ENCODE measurements at regions not wholly inside any gene's neighbourhood (a gene's known extent, or its start where the extent isn't known, plus 50 kb on each side); places are given as distances from the start of the nearest gene placed in this dataset.

- H2AFZ ChIP-seq (ENCODE audit: low read length), result peak overlapping the region; percentile 55; the same call in 1 of the 2 replicates
- peaks cover 6% of the 10 kb centered on the region for H3K4me1 ChIP-seq (ENCODE audit: insufficient read depth, low read length, severe bottlenecking)
- H3K4me2 ChIP-seq (ENCODE audit: low read length), result no peak overlapping the region
- H4K20me1 ChIP-seq (ENCODE audit: insufficient read depth, low read length), result no peaks in the 10 kb centered on the region
- no peaks in the 10 kb centered on the region for H3K36me3 ChIP-seq (ENCODE audit: insufficient read depth, low read length)
- no peak overlapping the region for H3K9ac ChIP-seq (ENCODE audit: low read length)
- no peaks in the 10 kb centered on the region for H3F3A ChIP-seq (ENCODE audit: insufficient read depth, low read length)
- H3K9me3 ChIP-seq (ENCODE audit: low read length), result no peaks in the 10 kb centered on the region
- H3K27ac ChIP-seq (ENCODE audit: low read depth, low read length, poor library complexity, severe bottlenecking), result no peak overlapping the region
- TF ChIP-seq EZH2 (IDR thresholded peaks at IDR 0.05; ENCODE audit: borderline replicate concordance, low read length), result no peak
- TF ChIP-seq, protein P1, sequence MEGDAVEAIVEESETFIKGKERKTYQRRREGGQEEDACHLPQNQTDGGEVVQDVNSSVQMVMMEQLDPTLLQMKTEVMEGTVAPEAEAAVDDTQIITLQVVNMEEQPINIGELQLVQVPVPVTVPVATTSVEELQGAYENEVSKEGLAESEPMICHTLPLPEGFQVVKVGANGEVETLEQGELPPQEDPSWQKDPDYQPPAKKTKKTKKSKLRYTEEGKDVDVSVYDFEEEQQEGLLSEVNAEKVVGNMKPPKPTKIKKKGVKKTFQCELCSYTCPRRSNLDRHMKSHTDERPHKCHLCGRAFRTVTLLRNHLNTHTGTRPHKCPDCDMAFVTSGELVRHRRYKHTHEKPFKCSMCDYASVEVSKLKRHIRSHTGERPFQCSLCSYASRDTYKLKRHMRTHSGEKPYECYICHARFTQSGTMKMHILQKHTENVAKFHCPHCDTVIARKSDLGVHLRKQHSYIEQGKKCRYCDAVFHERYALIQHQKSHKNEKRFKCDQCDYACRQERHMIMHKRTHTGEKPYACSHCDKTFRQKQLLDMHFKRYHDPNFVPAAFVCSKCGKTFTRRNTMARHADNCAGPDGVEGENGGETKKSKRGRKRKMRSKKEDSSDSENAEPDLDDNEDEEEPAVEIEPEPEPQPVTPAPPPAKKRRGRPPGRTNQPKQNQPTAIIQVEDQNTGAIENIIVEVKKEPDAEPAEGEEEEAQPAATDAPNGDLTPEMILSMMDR (IDR thresholded peaks at IDR 0.05; ENCODE audit: low read length), result no peak
- no peaks in the 10 kb centered on the region for H3K27me3 ChIP-seq (ENCODE audit: insufficient read depth, low read length)
- H3K79me2 ChIP-seq (ENCODE audit: insufficient read depth, low read length), result no peaks in the 10 kb centered on the region
- no peak overlapping the region for H3K4me3 ChIP-seq (ENCODE audit: low read depth, low read length, poor library complexity, severe bottlenecking)
- H3K9me2 ChIP-seq (ENCODE audit: low read depth, low read length), result no peaks in the 10 kb centered on the region
Measured at GRCh38 chr3:28980631-28981030, 300.2 kb upstream of the RBMS3 start.

DNA sequence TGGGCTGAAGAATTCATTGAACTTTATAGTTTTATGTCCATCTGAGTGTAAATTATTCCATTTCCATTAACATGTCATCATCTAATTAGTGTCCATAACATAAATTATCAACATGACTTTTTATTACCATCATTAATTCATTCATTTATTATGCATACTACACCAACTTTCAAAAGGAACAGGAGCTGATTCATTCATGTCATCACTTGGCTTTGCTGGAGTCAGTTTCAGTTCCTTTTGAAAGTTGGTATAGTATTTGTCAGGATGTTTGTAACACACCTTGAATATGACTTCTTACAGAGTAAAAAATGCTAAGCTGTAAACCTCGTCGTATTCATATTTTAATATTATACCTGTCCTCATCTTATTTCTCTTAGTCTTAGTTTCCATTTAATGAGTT, 298.0 kb upstream of the RBMS3 start:
- no peaks in the 10 kb centered on the region for H3K79me2 ChIP-seq (ENCODE audit: insufficient read depth, low read length)
- no peak overlapping the region for H3K4me3 ChIP-seq (ENCODE audit: low read depth, low read length, poor library complexity, severe bottlenecking)
- no peaks in the 10 kb centered on the region for H3K4me1 ChIP-seq (ENCODE audit: insufficient read depth, low read length, severe bottlenecking)
- TF ChIP-seq EZH2 (IDR thresholded peaks at IDR 0.05; ENCODE audit: borderline replicate concordance, low read length), result no peak
- TF ChIP-seq, protein P1 (IDR thresholded peaks at IDR 0.05; ENCODE audit: low read length), result no peak
- no peak overlapping the region for H3K27ac ChIP-seq (ENCODE audit: low read depth, low read length, poor library complexity, severe bottlenecking)
- no peak overlapping the region for H3K4me2 ChIP-seq (ENCODE audit: low read length)
- no peaks in the 10 kb centered on the region for H3K27me3 ChIP-seq (ENCODE audit: insufficient read depth, low read length)
- H3K9ac ChIP-seq (ENCODE audit: low read length), result no peak overlapping the region
- H2AFZ ChIP-seq (ENCODE audit: low read length), result no peak overlapping the region
- H3K9me2 ChIP-seq (ENCODE audit: low read depth, low read length), result no peaks in the 10 kb centered on the region
- no peaks in the 10 kb centered on the region; the same call in 1 of the 2 replicates for H3K36me3 ChIP-seq (ENCODE audit: insufficient read depth, low read length)
- H4K20me1 ChIP-seq (ENCODE audit: insufficient read depth, low read length), result no peaks in the 10 kb centered on the region
- no peaks in the 10 kb centered on the region for H3F3A ChIP-seq (ENCODE audit: insufficient read depth, low read length)
- H3K9me3 ChIP-seq (ENCODE audit: low read length), result 0 out of 2 replicates have a peak, but pooled peaks cover 2% of the 10 kb centered on the region

GRCh38 chr3:28986922-28987321, 293.9 kb upstream of the RBMS3 start:
- Histone ChIP-seq H3F3A (ENCODE audit: insufficient read depth, low read length) (no peaks in the 10 kb centered on the region), H3K79me2 (ENCODE audit: insufficient read depth, low read length) (no peaks in the 10 kb centered on the region), H3K4me1 (ENCODE audit: insufficient read depth, low read length, severe bottlenecking) (peaks cover 15% of the 10 kb centered on the region), H4K20me1 (ENCODE audit: insufficient read depth, low read length) (no peaks in the 10 kb centered on the region), H3K27me3 (ENCODE audit: insufficient read depth, low read length) (no peaks in the 10 kb centered on the region), H3K36me3 (ENCODE audit: insufficient read depth, low read length) (no peaks in the 10 kb centered on the region; the same call in 1 of the 2 replicates), H3K27ac (ENCODE audit: low read depth, low read length, poor library complexity, severe bottlenecking) (no peak overlapping the region), H3K9me3 (ENCODE audit: low read length) (0 out of 2 replicates have a peak, but pooled peaks cover 3% of the 10 kb centered on the region), H3K4me2 (ENCODE audit: low read length) (no peak overlapping the region), H3K9me2 (ENCODE audit: low read depth, low read length) (no peaks in the 10 kb centered on the region), H3K9ac (ENCODE audit: low read length) (no peak overlapping the region), H3K4me3 (ENCODE audit: low read depth, low read length, poor library complexity, severe bottlenecking) (no peak overlapping the region), H2AFZ (ENCODE audit: low read length) (no peak overlapping the region)
- TF ChIP-seq EZH2 (IDR thresholded peaks at IDR 0.05; ENCODE audit: borderline replicate concordance, low read length), result no peak
- TF ChIP-seq, protein P1 (IDR thresholded peaks at IDR 0.05; ENCODE audit: low read length), result no peak
